HepG2 (cell line): ENCODE measurements at regions not wholly inside any gene's neighbourhood (a gene's known extent, or its start where the extent isn't known, plus 50 kb on each side); places are given as distances from the start of the nearest gene placed in this dataset.

Experiments used
- ATF2 ChIP-seq: sonication (generic); formaldehyde crosslinking; IDR thresholded peaks from 2 replicates; pipeline ENCODE4 v1.4.0; 2020; ENCODE audit warnings: missing genetic modification reagents
- ATM ChIP-seq: fragments of 450-650 bp; IDR thresholded peaks from 2 replicates; pipeline ENCODE4 v1.7.1; 2017; ENCODE audit warnings: mild to moderate bottlenecking, borderline replicate concordance
- CCDC6 ChIP-seq: sonication (generic); formaldehyde crosslinking; IDR thresholded peaks from 2 replicates; pipeline ENCODE4 v1.8.1; 2022; ENCODE audit warnings: mild to moderate bottlenecking, missing genetic modification reagents, moderate library complexity
- EEA1 ChIP-seq: sonication (generic); formaldehyde crosslinking; IDR thresholded peaks from 2 replicates; pipeline ENCODE4 v1.5.1; 2020; ENCODE audit warnings: mild to moderate bottlenecking, missing genetic modification reagents, borderline replicate concordance
- HHEX ChIP-seq: IDR thresholded peaks from 2 replicates; pipeline ENCODE4 v1.6.1; 2016; ENCODE audit warnings: control low read depth
- NONO ChIP-seq, 2 experiments: fragments of 450-650 bp in 1 of 2; sonication (generic) in 1 of 2; formaldehyde crosslinking in 1 of 2; IDR thresholded peaks in 1 of 2; conservative IDR thresholded peaks in 1 of 2; 2 replicates each; pipeline versions ENCODE4 v1.6.1 to v1.8.0; 2017 to 2022; ENCODE audit warnings: mild to moderate bottlenecking in 1 of 2, missing genetic modification reagents in 1 of 2, moderate library complexity in 1 of 2
- NR2F2 ChIP-seq: IDR thresholded peaks from 2 replicates; pipeline ENCODE4 v1.6.1; 2012; ENCODE audit warnings: low read depth, inconsistent platforms, borderline replicate concordance
- ZBTB4 ChIP-seq: sonication (generic); formaldehyde crosslinking; IDR thresholded peaks from 2 replicates; pipeline ENCODE4 v1.4.0; 2020; ENCODE audit warnings: missing genetic modification reagents, mild to moderate bottlenecking, borderline replicate concordance
- ZNF256 ChIP-seq: sonication (generic); formaldehyde crosslinking; conservative IDR thresholded peaks from 2 replicates; pipeline ENCODE4 v1.4.0; 2020; ENCODE audit warnings: missing genetic modification reagents
- ZNF407 ChIP-seq: sonication (generic); formaldehyde crosslinking; IDR thresholded peaks from one replicate; pipeline ENCODE4 v1.5.1; 2020; ENCODE audit warnings: mild to moderate bottlenecking, missing genetic modification reagents; ENCODE audit errors: not compliant biosample characterization
- ZNF598 ChIP-seq: sonication (generic); formaldehyde crosslinking; IDR thresholded peaks from 2 replicates; pipeline ENCODE4 v1.5.1; 2020; ENCODE audit warnings: mild to moderate bottlenecking, missing genetic modification reagents, borderline replicate concordance
- ZNF674 ChIP-seq: sonication (generic); formaldehyde crosslinking; IDR thresholded peaks from 2 replicates; pipeline ENCODE4 v1.5.0; 2020; ENCODE audit warnings: low read depth, mild to moderate bottlenecking, missing genetic modification reagents
- ZNF720 ChIP-seq: sonication (generic); formaldehyde crosslinking; IDR thresholded peaks from 2 replicates; pipeline ENCODE4 v1.4.0; 2020; ENCODE audit warnings: missing genetic modification reagents
- TF ChIP-seq, protein P1 (sequence below): IDR thresholded peaks from 2 replicates; pipeline ENCODE4 v1.6.1; 2016; ENCODE audit warnings: low read depth, control low read depth

DNA sequence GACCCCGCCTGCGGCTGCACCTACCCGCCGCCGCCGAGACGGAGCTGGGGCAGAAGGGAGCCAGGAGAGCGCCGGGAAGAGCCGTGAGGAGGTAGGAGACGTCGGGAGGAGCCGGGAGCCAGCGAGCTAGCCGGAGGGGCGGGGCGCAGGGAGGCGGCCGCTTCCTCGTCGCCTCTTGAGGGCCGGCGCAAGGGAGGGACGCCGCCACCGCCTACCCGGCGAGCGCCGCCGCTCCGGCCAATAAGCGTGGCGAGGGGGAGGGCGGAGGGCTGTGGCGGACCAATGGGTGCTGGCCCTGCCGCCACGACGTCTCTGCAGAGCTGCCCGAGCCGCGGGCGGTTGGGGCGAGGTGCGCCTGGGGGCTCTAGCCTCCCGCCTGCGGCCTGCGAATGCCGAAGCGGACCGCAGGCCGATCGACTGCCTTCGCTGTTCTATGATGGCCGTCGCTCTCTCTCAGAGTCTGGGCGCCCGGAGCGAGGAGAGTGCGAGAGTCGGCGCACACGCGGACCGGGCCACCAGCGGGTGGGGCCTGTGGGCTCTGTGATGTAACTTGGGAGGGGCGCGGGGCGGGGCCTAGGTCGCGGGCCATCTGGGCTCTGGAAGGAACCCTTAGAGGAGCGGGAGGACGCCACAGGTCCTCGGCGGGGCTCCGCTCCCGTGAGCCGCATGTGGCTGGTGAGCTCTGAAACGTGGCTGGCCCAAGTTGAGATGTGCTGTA lies 72.7 kb upstream of the MAP4 start (continued):
- no peak for TF ChIP-seq HHEX
- no peak for TF ChIP-seq ATM
- TF ChIP-seq, protein P1, sequence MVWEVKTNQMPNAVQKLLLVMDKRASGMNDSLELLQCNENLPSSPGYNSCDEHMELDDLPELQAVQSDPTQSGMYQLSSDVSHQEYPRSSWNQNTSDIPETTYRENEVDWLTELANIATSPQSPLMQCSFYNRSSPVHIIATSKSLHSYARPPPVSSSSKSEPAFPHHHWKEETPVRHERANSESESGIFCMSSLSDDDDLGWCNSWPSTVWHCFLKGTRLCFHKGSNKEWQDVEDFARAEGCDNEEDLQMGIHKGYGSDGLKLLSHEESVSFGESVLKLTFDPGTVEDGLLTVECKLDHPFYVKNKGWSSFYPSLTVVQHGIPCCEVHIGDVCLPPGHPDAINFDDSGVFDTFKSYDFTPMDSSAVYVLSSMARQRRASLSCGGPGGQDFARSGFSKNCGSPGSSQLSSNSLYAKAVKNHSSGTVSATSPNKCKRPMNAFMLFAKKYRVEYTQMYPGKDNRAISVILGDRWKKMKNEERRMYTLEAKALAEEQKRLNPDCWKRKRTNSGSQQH (CRISPR knock-in tag): no peak
- no peak; the same call in 1 of the 2 replicates for TF ChIP-seq ZNF256 (CRISPR knock-in tag)
- peak; percentile 88 for TF ChIP-seq ATF2
- TF ChIP-seq EEA1 (CRISPR knock-in tag): 0 out of 2 replicates have a peak, but pooled peaks have one; percentile 52
- TF ChIP-seq ZNF598 (CRISPR knock-in tag): no peak; the same call in 1 of the 2 replicates
- no peak for TF ChIP-seq CCDC6 (CRISPR knock-in tag)
- TF ChIP-seq NR2F2: no peak
- TF ChIP-seq ZNF407 (CRISPR knock-in tag): peak; percentile 82
- 0 out of 2 replicates have a peak, but pooled peaks have one; percentile 10 for TF ChIP-seq ZNF674 (CRISPR knock-in tag)
- TF ChIP-seq ZNF720: no peak
- no peak for TF ChIP-seq ZBTB4 (CRISPR knock-in tag)
- no peak for TF ChIP-seq NONO (IDR thresholded peaks at IDR 0.05)
- TF ChIP-seq NONO (CRISPR knock-in tag; conservative IDR thresholded peaks at IDR 0.05): peak; percentile 80
